SU-DHL-6 (cell line): ENCODE measurements at regions not wholly inside any gene's neighbourhood (a gene's known extent, or its start where the extent isn't known, plus 50 kb on each side); places are given as distances from the start of the nearest gene placed in this dataset.

Experiments used
- CTCF ChIP-seq: fragments of 200-600 bp; sonication (generic); IDR thresholded peaks from one replicate; pipeline ENCODE4 v1.5.1; 2017; ENCODE audit warnings: antibody characterized with exemption, mild to moderate bottlenecking, low read length, moderate library complexity; ENCODE audit not compliant: insufficient read depth, poor library complexity, severe bottlenecking
- EZH2phosphoT487 ChIP-seq: fragments of 200-600 bp; sonication (generic), shearing (Covaris generic); conservative IDR thresholded peaks from 2 replicates; pipeline ENCODE4 v1.6.1; 2018; ENCODE audit warnings: mild to moderate bottlenecking, antibody characterized with exemption, low read length, moderate library complexity, mixed read lengths

GRCh38 chr6:145340256-145340655, 395.1 kb downstream of the EPM2A start:
- TF ChIP-seq CTCF (no peak), EZH2phosphoT487 (no peak)
